ENCODE measurements at regions not wholly inside any gene's neighbourhood (a gene's known extent, or its start where the extent isn't known, plus 50 kb on each side); places are given as distances from the start of the nearest gene placed in this dataset.

- Histone ChIP-seq H3K9me3 (ENCODE audit: control insufficient read depth, low read length) (no peaks in the 10 kb centered on the region), H3K4me3 (ENCODE audit: low read length) (no peak overlapping the region), H3K4me1 (ENCODE audit: control insufficient read depth, insufficient read depth, low read length) (no peaks in the 10 kb centered on the region), H3K27ac (ENCODE audit: low read length) (no peak overlapping the region), H3K27me3 (ENCODE audit: control insufficient read depth, insufficient read depth) (no peaks in the 10 kb centered on the region)
- WGBS, result 48% methylated on average over 1 of the region's 1 CpG
- peak in 1 of 3 donors; percentile 56 for DNase-seq
- intact Hi-C loops (cut with DNase I), result no loop called here
- peak; percentile 46 to 54 for ATAC-seq
Observed at GRCh38 chr12:42958291-42958674, 368.7 kb upstream of the PRICKLE1 start.

- no peak for ATAC-seq
- Histone ChIP-seq H3K27ac (ENCODE audit: low read length) (no peak overlapping the region), H3K27me3 (ENCODE audit: control insufficient read depth, insufficient read depth) (no peaks in the 10 kb centered on the region), H3K4me3 (ENCODE audit: low read length) (no peak overlapping the region), H3K9me3 (ENCODE audit: control insufficient read depth, low read length) (no peaks in the 10 kb centered on the region), H3K4me1 (ENCODE audit: control insufficient read depth, insufficient read depth, low read length) (no peaks in the 10 kb centered on the region)
- intact Hi-C loops (cut with DNase I), result no loop called here
- no peak for DNase-seq
- WGBS, result 35% methylated on average over 1 of the region's 1 CpG
Observed at GRCh38 chr12:42957561-42958290, 368.2 kb upstream of the PRICKLE1 start.

- Histone ChIP-seq H3K27ac (ENCODE audit: low read length) (no peak overlapping the region), H3K9me3 (ENCODE audit: control insufficient read depth, low read length) (no peaks in the 10 kb centered on the region), H3K27me3 (ENCODE audit: control insufficient read depth, insufficient read depth) (no peaks in the 10 kb centered on the region), H3K4me3 (ENCODE audit: low read length) (no peak overlapping the region), H3K4me1 (ENCODE audit: control insufficient read depth, insufficient read depth, low read length) (no peaks in the 10 kb centered on the region)
- ATAC-seq (peak; percentile 41 to 60), DNase-seq (peak; percentile 50 to 77 (median 72))
- intact Hi-C loops (cut with DNase I), result no loop called here
- WGBS, result 62% methylated on average over 3 of the region's 3 CpGs
Observed at GRCh38 chr12:42957136-42957535, 367.6 kb upstream of the PRICKLE1 start.

GRCh38 chr12:42953021-42953420, 363.5 kb upstream of the PRICKLE1 start:
- 98% methylated on average over 2 of the region's 2 CpGs for WGBS
- no peak overlapping the region for H3K4me3 ChIP-seq (ENCODE audit: low read length)
- H3K4me1 ChIP-seq (ENCODE audit: control insufficient read depth, insufficient read depth, low read length), result no peaks in the 10 kb centered on the region
- no peaks in the 10 kb centered on the region for H3K9me3 ChIP-seq (ENCODE audit: control insufficient read depth, low read length)
- no peak overlapping the region for H3K27ac ChIP-seq (ENCODE audit: low read length)
- no peak for DNase-seq
- intact Hi-C loops (cut with DNase I), result no loop called here
- ATAC-seq, result no peak
- H3K27me3 ChIP-seq (ENCODE audit: control insufficient read depth, insufficient read depth), result no peaks in the 10 kb centered on the region

GRCh38 chr12:42946871-42947381, 357.4 kb upstream of the PRICKLE1 start:
- 91% methylated on average over 2 of the region's 2 CpGs for WGBS
- no peaks in the 10 kb centered on the region for H3K27me3 ChIP-seq (ENCODE audit: control insufficient read depth, insufficient read depth)
- no peak overlapping the region for H3K4me3 ChIP-seq (ENCODE audit: low read length)
- no peak overlapping the region for H3K27ac ChIP-seq (ENCODE audit: low read length)
- ATAC-seq (no peak), DNase-seq (no peak)
- no peaks in the 10 kb centered on the region for H3K9me3 ChIP-seq (ENCODE audit: control insufficient read depth, low read length)
- intact Hi-C loops (cut with DNase I), result no loop called here
- H3K4me1 ChIP-seq (ENCODE audit: control insufficient read depth, insufficient read depth, low read length), result no peaks in the 10 kb centered on the region

GRCh38 chr12:42945927-42946326, 356.4 kb upstream of the PRICKLE1 start:
- H3K4me3 ChIP-seq (ENCODE audit: low read length), result no peak overlapping the region
- intact Hi-C loops (cut with DNase I), result no loop called here
- WGBS, result 95% methylated on average over 2 of the region's 2 CpGs
- H3K27me3 ChIP-seq (ENCODE audit: control insufficient read depth, insufficient read depth), result no peaks in the 10 kb centered on the region
- no peaks in the 10 kb centered on the region for H3K4me1 ChIP-seq (ENCODE audit: control insufficient read depth, insufficient read depth, low read length)
- DNase-seq, result no peak
- ATAC-seq, result no peak
- no peak overlapping the region for H3K27ac ChIP-seq (ENCODE audit: low read length)
- no peaks in the 10 kb centered on the region for H3K9me3 ChIP-seq (ENCODE audit: control insufficient read depth, low read length)

- intact Hi-C loops (cut with DNase I), result no loop called here
- Histone ChIP-seq H3K27ac (ENCODE audit: low read length) (no peak overlapping the region), H3K9me3 (ENCODE audit: control insufficient read depth, low read length) (no peaks in the 10 kb centered on the region), H3K4me1 (ENCODE audit: control insufficient read depth, insufficient read depth, low read length) (no peaks in the 10 kb centered on the region), H3K27me3 (ENCODE audit: control insufficient read depth, insufficient read depth) (no peaks in the 10 kb centered on the region), H3K4me3 (ENCODE audit: low read length) (no peak overlapping the region)
- ATAC-seq (no peak), DNase-seq (no peak)
- WGBS, result 93% methylated on average over 2 of the region's 2 CpGs
Observed at GRCh38 chr12:42944516-42944915, 355.0 kb upstream of the PRICKLE1 start.

- DNase-seq, result no peak
- no peaks in the 10 kb centered on the region for H3K27me3 ChIP-seq (ENCODE audit: control insufficient read depth, insufficient read depth)
- H3K27ac ChIP-seq (ENCODE audit: low read length), result no peak overlapping the region
- ATAC-seq, result no peak
- H3K4me1 ChIP-seq (ENCODE audit: control insufficient read depth, insufficient read depth, low read length), result no peaks in the 10 kb centered on the region
- no peaks in the 10 kb centered on the region for H3K9me3 ChIP-seq (ENCODE audit: control insufficient read depth, low read length)
- no peak overlapping the region for H3K4me3 ChIP-seq (ENCODE audit: low read length)
- 68% methylated on average over 3 of the region's 3 CpGs for WGBS
- intact Hi-C loops (cut with DNase I), result no loop called here
Observed at GRCh38 chr12:42936991-42937390, 347.4 kb upstream of the PRICKLE1 start.

GRCh38 chr12:42936260-42936659, 346.7 kb upstream of the PRICKLE1 start:
- no peaks in the 10 kb centered on the region for H3K4me1 ChIP-seq (ENCODE audit: control insufficient read depth, insufficient read depth, low read length)
- no peak for ATAC-seq
- H3K27ac ChIP-seq (ENCODE audit: low read length), result no peak overlapping the region
- H3K4me3 ChIP-seq (ENCODE audit: low read length), result no peak overlapping the region
- intact Hi-C loops (cut with DNase I), result no loop called here
- H3K27me3 ChIP-seq (ENCODE audit: control insufficient read depth, insufficient read depth), result no peaks in the 10 kb centered on the region
- DNase-seq, result no peak
- no peaks in the 10 kb centered on the region for H3K9me3 ChIP-seq (ENCODE audit: control insufficient read depth, low read length)
- 96% methylated on average over 1 of the region's 1 CpG for WGBS

GRCh38 chr12:42935756-42936155, 346.2 kb upstream of the PRICKLE1 start:
- ATAC-seq (no peak), DNase-seq (no peak)
- Histone ChIP-seq H3K27me3 (ENCODE audit: control insufficient read depth, insufficient read depth) (no peaks in the 10 kb centered on the region), H3K4me3 (ENCODE audit: low read length) (no peak overlapping the region), H3K4me1 (ENCODE audit: control insufficient read depth, insufficient read depth, low read length) (no peaks in the 10 kb centered on the region), H3K9me3 (ENCODE audit: control insufficient read depth, low read length) (no peaks in the 10 kb centered on the region), H3K27ac (ENCODE audit: low read length) (no peak overlapping the region)
- intact Hi-C loops (cut with DNase I), result no loop called here
- 75% methylated on average over 2 of the region's 2 CpGs for WGBS

- no peaks in the 10 kb centered on the region for H3K4me1 ChIP-seq (ENCODE audit: control insufficient read depth, insufficient read depth, low read length)
- no peak overlapping the region for H3K4me3 ChIP-seq (ENCODE audit: low read length)
- 77% methylated on average over 5 of the region's 5 CpGs for WGBS
- ATAC-seq, result peak in 1 of 2 donors; percentile 29
- H3K27ac ChIP-seq (ENCODE audit: low read length), result no peak overlapping the region
- intact Hi-C loops (cut with DNase I), result no loop called here
- no peaks in the 10 kb centered on the region for H3K27me3 ChIP-seq (ENCODE audit: control insufficient read depth, insufficient read depth)
- DNase-seq, result no peak
- no peaks in the 10 kb centered on the region for H3K9me3 ChIP-seq (ENCODE audit: control insufficient read depth, low read length)
Observed at GRCh38 chr12:42935090-42935489, 345.5 kb upstream of the PRICKLE1 start.
